Activated CD4-positive, alpha-beta T cell treated with anti-CD3 and anti-CD28 coated beads, Interleukin-2, Interleukin-4, amounts not matched to agents 100 ng/mL and 50 ng/mL, durations not matched to agents 16 hours and 8 hours (primary cell): ENCODE measurements at regions not wholly inside any gene's neighbourhood (a gene's known extent, or its start where the extent isn't known, plus 50 kb on each side); places are given as distances from the start of the nearest gene placed in this dataset.
"Not testable (repeated sequence)": the region's sequence is repeated elsewhere in the genome, so short reads cannot be mapped to it uniquely, and the experiment has no call there.

ENCODE experiments used
- DNase-seq: peaks from one replicate; pipeline ENCODE4 v3.0.0-alpha.2; 2020; ENCODE audit warnings: low spot score

DNA sequence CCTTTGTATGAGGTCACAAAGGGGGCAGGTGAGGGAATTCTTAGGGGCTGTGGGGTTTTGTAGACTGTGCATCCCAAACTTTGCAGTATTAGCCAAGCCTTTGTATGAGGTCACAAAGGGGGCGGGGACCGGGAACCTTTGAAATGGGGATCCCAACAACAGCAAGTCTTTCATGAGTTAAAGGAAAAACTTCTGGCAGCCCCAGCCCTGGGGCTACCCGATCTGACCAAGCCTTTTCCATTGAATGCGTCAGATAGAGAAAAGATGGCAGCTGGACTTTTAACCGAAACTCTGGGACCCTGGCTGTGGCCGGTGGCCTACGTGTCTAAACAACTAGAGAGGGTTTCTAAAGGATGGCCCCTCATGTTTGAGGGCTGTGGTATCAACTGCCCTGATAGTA lies 79.0 kb upstream of the RUBCNL start:
- DNase-seq, result not testable (repeated sequence)

GRCh38 chr13:46463719-46464118 lies 76.7 kb upstream of the RUBCNL start:
- DNase-seq, result no peak

DNA sequence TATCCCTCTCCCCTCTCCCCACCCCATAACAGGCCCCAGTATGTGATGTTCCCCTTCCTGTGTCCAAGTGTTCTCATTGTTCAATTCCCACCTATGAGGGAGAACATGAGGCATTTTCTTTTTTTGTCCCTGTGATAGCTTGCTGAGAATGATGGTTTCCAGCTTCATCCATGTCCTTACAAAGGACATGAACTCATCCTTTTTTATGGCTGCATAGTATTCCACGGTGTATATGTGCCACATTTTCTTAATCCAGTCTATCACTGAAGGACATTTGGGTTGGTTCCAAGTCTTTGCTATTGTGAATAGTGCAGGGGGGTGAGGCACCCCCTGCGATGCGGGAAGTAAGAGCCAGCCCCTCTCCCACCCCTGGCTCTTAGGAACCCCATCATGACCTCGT lies 73.2 kb upstream of the RUBCNL start:
- DNase-seq, result not testable (repeated sequence)

DNA sequence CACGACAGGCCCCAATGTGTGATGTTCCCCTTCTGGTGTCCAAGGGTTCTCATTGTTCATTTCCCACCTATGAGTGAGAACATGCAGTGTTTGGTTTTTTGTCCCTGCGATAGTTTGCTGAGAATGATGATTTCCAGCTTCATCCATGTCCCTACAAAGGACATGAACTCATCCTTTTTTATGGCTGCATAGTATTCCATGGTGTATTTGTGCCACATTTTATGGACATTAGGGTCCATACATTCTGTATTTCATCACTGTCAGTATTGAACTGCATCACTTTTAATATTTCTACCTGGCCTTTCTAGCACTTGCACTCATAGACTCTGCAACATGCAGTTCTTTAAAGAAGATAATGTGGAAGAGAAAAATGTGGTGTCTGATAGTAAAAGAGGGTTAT lies 70.2 kb upstream of the RUBCNL start:
- not testable (repeated sequence) for DNase-seq

DNA sequence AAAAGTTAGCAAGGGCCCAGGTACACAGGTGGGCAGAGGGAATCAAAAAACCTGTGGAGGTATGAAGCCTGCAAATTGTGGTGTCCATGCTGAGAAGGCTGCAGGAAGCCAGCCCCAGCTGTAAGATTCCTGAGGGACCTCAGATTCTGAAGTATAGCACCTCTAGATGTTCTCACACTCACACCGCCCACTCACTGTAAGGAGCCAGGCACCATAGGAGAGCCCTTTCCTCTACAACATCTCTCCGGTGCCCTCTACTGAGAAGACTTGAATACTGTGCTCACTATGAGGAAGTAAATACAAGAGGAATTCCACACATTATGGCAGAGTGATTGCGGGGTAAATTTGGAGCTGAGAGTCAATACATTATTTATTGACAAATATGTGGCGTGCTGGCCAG lies 68.9 kb upstream of the RUBCNL start:
- DNase-seq, result peak; percentile 15

DNA sequence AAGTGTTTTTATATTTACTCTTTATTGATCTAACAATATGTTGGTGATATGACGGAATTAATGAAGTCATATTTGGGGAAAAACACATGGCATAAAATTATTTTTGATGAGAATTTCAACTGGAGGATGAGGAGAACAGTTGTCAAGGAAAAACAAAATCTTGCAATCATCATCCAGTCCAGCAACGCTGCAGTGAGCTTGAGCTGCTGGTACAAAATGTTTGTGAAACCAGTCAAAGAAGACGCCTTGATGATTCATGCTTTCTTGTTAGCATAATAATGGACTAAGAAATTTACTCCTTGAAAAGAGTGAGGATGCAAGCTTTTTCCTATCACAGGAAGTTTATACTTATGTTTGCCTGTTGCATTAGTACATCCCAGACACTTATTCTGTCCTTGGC lies 64.1 kb upstream of the RUBCNL start:
- DNase-seq, result not testable (repeated sequence)

DNA sequence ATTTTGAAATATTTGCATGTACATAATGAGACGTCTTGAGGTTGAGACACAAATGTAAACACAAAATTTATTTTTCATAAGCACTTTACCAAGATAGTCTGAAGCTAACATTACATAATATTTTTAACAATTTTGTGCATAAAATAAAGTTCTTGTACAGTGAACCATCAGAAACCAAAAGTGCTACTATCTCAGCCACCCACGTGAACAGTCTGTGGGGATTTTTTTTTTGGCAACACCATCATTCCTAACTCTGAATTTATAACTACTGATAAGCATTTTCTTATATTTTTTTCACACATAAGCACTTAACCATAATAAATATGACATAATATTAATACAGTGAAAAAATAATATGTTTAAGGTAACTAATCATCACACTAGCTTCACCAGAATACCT lies 62.9 kb upstream of the RUBCNL start:
- DNase-seq, result not testable (repeated sequence)

DNA sequence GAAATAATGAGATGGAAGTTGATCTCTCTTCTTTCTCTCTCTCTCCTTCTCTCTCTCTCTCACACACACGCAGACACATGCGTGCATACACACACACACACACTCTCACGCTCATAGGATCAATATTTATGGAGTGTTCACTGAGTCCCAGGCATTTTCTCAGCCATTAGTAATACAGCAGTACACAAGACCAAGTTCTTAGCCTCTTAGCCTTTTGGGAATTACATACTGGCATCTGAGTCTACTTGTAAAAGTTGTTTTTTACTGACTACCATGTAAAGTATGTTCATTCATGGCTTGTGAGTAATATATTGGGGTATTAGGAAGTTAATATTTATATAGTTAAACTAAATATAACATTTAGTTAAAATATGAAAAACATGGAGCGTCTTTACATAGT lies 61.1 kb upstream of the RUBCNL start:
- DNase-seq, result not testable (repeated sequence)

GRCh38 chr13:46437808-46438404 lies 50.9 kb upstream of the RUBCNL start:
- not testable (repeated sequence) for DNase-seq
